Activated CD8-positive, alpha-beta T cell treated with anti-CD3 and anti-CD28 coated beads for 36 hours (primary cell): ENCODE measurements at regions not wholly inside any gene's neighbourhood (a gene's known extent, or its start where the extent isn't known, plus 50 kb on each side); places are given as distances from the start of the nearest gene placed in this dataset.
"Not testable (repeated sequence)": the region's sequence is repeated elsewhere in the genome, so short reads cannot be mapped to it uniquely, and the experiment has no call there.

Experiments
- ATAC-seq: fragments of 200-7000 bp; cut with Tn5 transposase; one replicate; pipeline ENCODE4 v1.10.0; 2021; ENCODE audit warnings: mild to moderate bottlenecking, moderate library complexity
- CTCF ChIA-PET: fragments of 350-600 bp; sonication (Branson Sonifier 250); formaldehyde crosslinking; loops from one replicate; lab custom pipeline; 2021; ENCODE audit warnings: antibody characterized with exemption; lab: Charles Lee
- POLR2A ChIA-PET: fragments of 350-600 bp; sonication (Branson Sonifier 250); formaldehyde crosslinking; loops from one replicate; lab custom pipeline; 2021; ENCODE audit warnings: antibody characterized with exemption; lab: Charles Lee
- DNase-seq: peaks from one replicate; pipeline ENCODE4 v3.0.0-alpha.2; 2020
- H3K27ac Mint-ChIP-seq: one replicate; pipeline ENCODE4 v1.8.0; 2021; ENCODE audit warnings: mild to moderate bottlenecking, mixed read lengths
- H3K27me3 Mint-ChIP-seq: one replicate; pipeline ENCODE4 v1.8.0; 2021; ENCODE audit warnings: mixed read lengths
- H3K36me3 Mint-ChIP-seq: one replicate; pipeline ENCODE4 v1.8.0; 2021; ENCODE audit warnings: low read depth, mixed read lengths
- H3K4me1 Mint-ChIP-seq: one replicate; pipeline ENCODE4 v1.8.0; 2021; ENCODE audit warnings: low read depth, mixed read lengths
- H3K4me3 Mint-ChIP-seq: one replicate; pipeline ENCODE4 v1.8.0; 2021; ENCODE audit warnings: mild to moderate bottlenecking, moderate library complexity, mixed read lengths
- H3K9me3 Mint-ChIP-seq: one replicate; pipeline ENCODE4 v1.8.0; 2021; ENCODE audit warnings: mixed read lengths
- intact Hi-C: fragments of 100-400 bp; cut with micrococcal nuclease; formaldehyde crosslinking; loops from one replicate; pipeline ENCODE4 v1.10.0; 2022
- TF ChIP-seq, protein P1 (sequence below): fragments of 200-600 bp; IDR thresholded peaks from one replicate; pipeline ENCODE4 v1.8.0; 2022; ENCODE audit warnings: antibody characterized with exemption, mild to moderate bottlenecking

DNA sequence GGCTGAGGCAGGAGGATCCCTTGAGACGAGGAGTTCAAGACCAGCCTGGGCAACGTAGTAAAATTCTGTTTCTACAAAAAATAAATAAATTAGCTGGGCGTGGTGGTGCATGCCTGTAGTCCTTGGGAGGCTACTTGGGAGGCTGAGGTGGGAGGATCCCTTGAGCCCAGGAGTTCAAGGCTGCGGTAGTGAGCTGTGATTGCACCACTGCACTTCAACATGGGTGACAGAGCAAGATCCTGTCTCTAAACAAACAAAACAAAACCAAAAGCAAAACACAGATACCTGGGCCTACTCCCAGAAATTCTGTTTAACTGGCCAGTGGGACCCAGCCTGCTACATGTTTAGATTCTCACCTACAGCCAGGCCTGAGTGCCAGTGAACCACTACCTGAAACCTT lies 74.6 kb upstream of the MEDAG start:
- TF ChIP-seq, protein P1, sequence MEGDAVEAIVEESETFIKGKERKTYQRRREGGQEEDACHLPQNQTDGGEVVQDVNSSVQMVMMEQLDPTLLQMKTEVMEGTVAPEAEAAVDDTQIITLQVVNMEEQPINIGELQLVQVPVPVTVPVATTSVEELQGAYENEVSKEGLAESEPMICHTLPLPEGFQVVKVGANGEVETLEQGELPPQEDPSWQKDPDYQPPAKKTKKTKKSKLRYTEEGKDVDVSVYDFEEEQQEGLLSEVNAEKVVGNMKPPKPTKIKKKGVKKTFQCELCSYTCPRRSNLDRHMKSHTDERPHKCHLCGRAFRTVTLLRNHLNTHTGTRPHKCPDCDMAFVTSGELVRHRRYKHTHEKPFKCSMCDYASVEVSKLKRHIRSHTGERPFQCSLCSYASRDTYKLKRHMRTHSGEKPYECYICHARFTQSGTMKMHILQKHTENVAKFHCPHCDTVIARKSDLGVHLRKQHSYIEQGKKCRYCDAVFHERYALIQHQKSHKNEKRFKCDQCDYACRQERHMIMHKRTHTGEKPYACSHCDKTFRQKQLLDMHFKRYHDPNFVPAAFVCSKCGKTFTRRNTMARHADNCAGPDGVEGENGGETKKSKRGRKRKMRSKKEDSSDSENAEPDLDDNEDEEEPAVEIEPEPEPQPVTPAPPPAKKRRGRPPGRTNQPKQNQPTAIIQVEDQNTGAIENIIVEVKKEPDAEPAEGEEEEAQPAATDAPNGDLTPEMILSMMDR, result no peak
- Mint-ChIP-seq H3K4me1 (peaks cover 2% of the 10 kb centered on the region), H3K27me3 (peaks cover 11% of the 10 kb centered on the region), H3K9me3 (no peaks in the 10 kb centered on the region), H3K36me3 (no peaks in the 10 kb centered on the region), H3K4me3 (no peak overlapping the region), H3K27ac (no peak overlapping the region)
- DNase-seq (no peak), ATAC-seq (no peak)
- CTCF ChIA-PET, result no interaction called here
- POLR2A ChIA-PET, result interaction anchor here (0.9 kb wide), 1 partner anchor 51 kb away, joined by 3 read pairs; no protein-coding TSS in a partner anchor
- intact Hi-C loops, result no loop called here

DNA sequence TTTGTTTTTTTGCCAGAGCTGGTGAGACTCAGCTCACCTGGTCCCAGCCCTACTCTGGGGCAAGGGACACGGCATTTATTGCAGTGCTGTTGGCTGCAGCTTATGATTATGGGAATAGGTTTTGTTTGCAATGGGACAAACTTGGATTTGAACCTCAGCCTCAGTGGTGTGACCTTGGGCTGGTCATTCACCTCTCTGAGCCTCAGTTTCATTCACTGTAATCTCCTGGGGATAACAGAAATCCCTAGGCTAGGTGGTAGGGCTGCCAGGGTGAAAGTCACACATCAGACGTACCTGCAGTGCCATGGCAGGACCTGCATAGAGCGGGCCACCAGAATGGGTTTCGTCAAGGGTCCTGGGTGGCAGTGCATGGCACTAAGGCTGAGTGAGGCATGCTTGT lies 73.7 kb upstream of the MEDAG start:
- ATAC-seq (no peak), DNase-seq (no peak)
- POLR2A ChIA-PET, result no interaction called here
- H3K36me3 Mint-ChIP-seq, result no peaks in the 10 kb centered on the region
- H3K27me3 Mint-ChIP-seq, result peaks cover 11% of the 10 kb centered on the region
- H3K4me3 Mint-ChIP-seq, result no peak overlapping the region
- H3K9me3 Mint-ChIP-seq, result no peaks in the 10 kb centered on the region
- CTCF ChIA-PET, result interaction anchor here (2.3 kb wide), 1 partner anchor 33 kb away, joined by 11 read pairs; no protein-coding TSS in a partner anchor
- intact Hi-C loops, result no loop called here
- peaks cover 2% of the 10 kb centered on the region for H3K4me1 Mint-ChIP-seq
- TF ChIP-seq, protein P1, result no peak
- H3K27ac Mint-ChIP-seq, result no peak overlapping the region

DNA sequence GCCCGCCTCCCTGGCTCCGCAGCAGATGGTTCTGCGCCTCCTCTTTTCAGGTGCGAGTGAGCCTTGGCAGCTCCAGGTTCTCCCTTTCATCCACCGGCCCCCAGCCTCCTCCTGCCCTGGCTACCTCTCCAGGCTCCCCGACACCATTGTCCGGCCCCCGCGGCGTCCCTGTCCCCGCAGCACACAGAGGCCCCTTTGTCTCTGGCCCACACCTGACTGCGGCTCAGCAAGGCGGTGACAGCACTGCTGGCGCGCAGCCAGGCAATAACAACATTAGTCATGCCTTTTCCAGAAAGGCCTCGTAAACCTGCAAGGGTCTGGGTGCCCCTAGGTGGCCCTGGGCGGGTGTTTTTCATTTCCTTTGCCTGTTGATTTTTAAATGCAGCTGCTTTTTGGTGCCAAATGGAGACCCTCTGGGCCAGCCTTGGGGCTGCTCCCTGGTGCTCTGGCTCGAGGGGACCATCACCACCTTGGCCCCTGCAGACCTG lies 73.2 kb upstream of the MEDAG start:
- ChIA-PET POLR2A (no interaction called here), CTCF (interaction anchor here (2.3 kb wide), 1 partner anchor 32 kb away, joined by 11 read pairs; no protein-coding TSS in a partner anchor)
- H3K27me3 Mint-ChIP-seq, result peaks cover 11% of the 10 kb centered on the region
- peak; percentile 85 for DNase-seq
- no peak overlapping the region for H3K4me3 Mint-ChIP-seq
- H3K36me3 Mint-ChIP-seq, result no peaks in the 10 kb centered on the region
- intact Hi-C loops, result no loop called here
- no peaks in the 10 kb centered on the region for H3K9me3 Mint-ChIP-seq
- no peak overlapping the region for H3K27ac Mint-ChIP-seq
- TF ChIP-seq, protein P1, result no peak
- peak; percentile 94 for ATAC-seq
- peaks cover 2% of the 10 kb centered on the region for H3K4me1 Mint-ChIP-seq

DNA sequence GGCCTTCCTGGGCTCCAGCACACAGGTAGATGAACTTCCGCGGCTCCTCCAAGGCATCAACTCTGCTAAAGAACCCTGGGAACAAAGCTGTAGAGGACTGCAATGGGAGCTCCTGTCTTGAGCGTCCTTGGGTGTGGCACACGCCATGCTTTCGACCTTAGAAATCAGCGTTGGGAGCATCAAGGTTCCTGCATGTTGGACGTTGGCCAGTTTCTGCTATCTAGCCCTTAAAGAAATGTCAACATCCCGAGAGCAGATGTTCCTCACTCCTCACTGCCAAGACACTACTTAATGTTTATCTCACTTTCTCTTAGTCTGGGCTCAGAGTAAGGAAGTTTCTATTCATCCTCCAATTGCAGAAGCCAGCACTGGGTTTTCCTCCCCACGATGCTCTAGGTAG lies 70.6 kb upstream of the MEDAG start:
- intact Hi-C loops, result no loop called here
- Mint-ChIP-seq H3K27ac (no peak overlapping the region), H3K9me3 (no peaks in the 10 kb centered on the region), H3K27me3 (peaks cover 11% of the 10 kb centered on the region), H3K4me3 (no peak overlapping the region), H3K36me3 (no peaks in the 10 kb centered on the region), H3K4me1 (peaks cover 2% of the 10 kb centered on the region)
- no peak for ATAC-seq
- POLR2A ChIA-PET, result interaction anchor here (0.6 to 0.8 kb wide), 3 partner anchors 12 to 85 kb away, joined by 3 read pairs; no protein-coding TSS in a partner anchor
- TF ChIP-seq, protein P1, result no peak
- DNase-seq, result no peak
- CTCF ChIA-PET, result interaction anchor here (1.4 kb wide), 1 partner anchor 32 kb away, joined by 4 read pairs; no protein-coding TSS in a partner anchor

DNA sequence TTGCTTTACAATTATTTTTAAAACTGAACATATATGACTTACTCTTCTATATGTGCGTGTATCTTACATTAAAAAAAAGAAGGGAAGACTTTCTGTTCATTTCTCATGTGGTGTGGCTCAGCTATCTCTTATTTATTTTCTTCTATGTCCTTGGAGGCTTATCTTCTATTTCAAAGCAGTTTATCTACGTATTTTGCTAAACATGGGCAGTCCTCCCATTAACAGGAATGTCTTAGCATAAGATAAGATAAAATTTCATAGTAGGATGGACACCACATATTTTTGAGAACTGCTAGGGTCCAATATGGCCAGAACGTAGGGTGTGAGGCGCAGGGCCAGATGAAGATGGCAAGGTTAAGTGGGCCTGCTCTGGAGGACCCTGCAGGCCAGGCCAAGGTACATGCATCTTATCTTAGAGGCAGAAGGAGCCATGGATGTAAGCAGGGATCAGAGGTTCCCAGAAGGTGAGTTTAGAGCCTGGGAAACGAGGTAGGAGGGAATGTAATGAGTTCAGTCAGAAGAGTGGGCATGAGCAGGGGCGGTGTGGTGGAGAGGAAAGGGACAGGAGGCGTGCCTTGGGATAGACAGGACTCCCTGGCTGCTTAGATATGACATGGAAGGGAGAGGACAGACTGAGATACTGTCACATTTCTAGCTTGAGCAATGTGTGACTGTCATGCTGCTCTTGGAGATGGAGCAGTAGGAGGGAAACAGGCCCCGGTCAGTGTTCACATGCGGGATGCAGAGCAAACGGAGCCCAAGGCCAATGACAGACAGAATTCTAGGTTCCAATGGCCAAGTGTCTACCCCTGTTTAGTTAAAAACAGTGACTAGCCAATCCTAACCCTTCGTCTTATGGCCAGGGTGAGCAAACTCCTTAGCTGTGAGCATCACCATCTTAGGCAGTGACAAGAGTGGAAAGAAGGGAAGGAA lies 68.6 kb upstream of the MEDAG start:
- Mint-ChIP-seq H3K27me3 (peaks cover 11% of the 10 kb centered on the region), H3K9me3 (no peaks in the 10 kb centered on the region), H3K4me3 (no peak overlapping the region), H3K27ac (no peak overlapping the region), H3K4me1 (peaks cover 2% of the 10 kb centered on the region), H3K36me3 (no peaks in the 10 kb centered on the region)
- TF ChIP-seq, protein P1, result no peak
- CTCF ChIA-PET, result no interaction called here
- POLR2A ChIA-PET, result no interaction called here
- no peak for ATAC-seq
- intact Hi-C loops, result no loop called here
- no peak for DNase-seq

DNA sequence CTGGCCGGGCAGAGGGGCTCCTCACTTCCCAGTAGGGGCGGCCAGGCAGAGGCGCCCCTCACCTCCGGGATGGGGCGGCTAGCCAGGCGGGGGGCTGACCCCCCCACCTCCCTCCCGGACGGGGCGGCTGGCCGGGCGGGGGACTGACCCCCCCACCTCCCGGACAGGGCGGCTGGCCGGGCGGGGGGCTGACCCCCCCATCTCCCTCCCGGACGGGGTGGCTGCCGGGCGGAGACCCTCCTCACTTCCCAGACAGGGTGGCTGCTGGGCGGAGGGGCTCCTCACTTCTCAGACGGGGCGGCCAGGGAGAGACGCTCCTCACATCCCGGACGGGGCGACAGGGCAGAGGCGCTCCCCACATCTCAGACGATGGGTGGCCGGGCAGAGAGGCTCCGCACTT lies 66.4 kb upstream of the MEDAG start:
- H3K27me3 Mint-ChIP-seq, H3K4me1 Mint-ChIP-seq, H3K9me3 Mint-ChIP-seq, H3K4me3 Mint-ChIP-seq, POLR2A ChIA-PET, H3K27ac Mint-ChIP-seq, CTCF ChIA-PET, DNase-seq, intact Hi-C loops, H3K36me3 Mint-ChIP-seq, ATAC-seq: not testable (repeated sequence)
